HepG2 (cell line): ENCODE measurements at regions not wholly inside any gene's neighbourhood (a gene's known extent, or its start where the extent isn't known, plus 50 kb on each side); places are given as distances from the start of the nearest gene placed in this dataset.

ENCODE experiments used
- BHLHE40 ChIP-seq: IDR thresholded peaks from 2 replicates; pipeline ENCODE4 v1.6.1; 2011; ENCODE audit warnings: low read length, improper control_type of control experiment
- EZH2 ChIP-seq: conservative IDR thresholded peaks from 2 replicates; pipeline ENCODE4 v1.6.1; 2012; ENCODE audit warnings: mild to moderate bottlenecking, low read depth, low read length, moderate library complexity
- FOSL1 ChIP-seq: sonication (generic); formaldehyde crosslinking; IDR thresholded peaks from 2 replicates; pipeline ENCODE4 v1.9.0; 2021; ENCODE audit warnings: missing genetic modification reagents, borderline replicate concordance
- NFE2L1 ChIP-seq: sonication (generic); formaldehyde crosslinking; IDR thresholded peaks from 2 replicates; pipeline ENCODE4 v1.4.0; 2020; ENCODE audit warnings: missing genetic modification reagents, mild to moderate bottlenecking, borderline replicate concordance
- NFKBIZ ChIP-seq: IDR thresholded peaks from 2 replicates; pipeline ENCODE4 v1.6.1; 2018; ENCODE audit warnings: missing genetic modification reagents, missing compliant biosample characterization
- POLR2A ChIP-seq, 2 experiments: IDR thresholded peaks; 2 replicates each; pipeline ENCODE4 v1.6.1; 2011; ENCODE audit warnings: low read depth in 2 of 2, low read length in 2 of 2, mild to moderate bottlenecking in 1 of 2, moderate library complexity in 1 of 2; ENCODE audit not compliant: insufficient read depth in 1 of 2
- ZNF337 ChIP-seq: sonication (generic); formaldehyde crosslinking; IDR thresholded peaks from 2 replicates; pipeline ENCODE4 v1.5.1; 2020; ENCODE audit warnings: missing genetic modification reagents, low read depth, mild to moderate bottlenecking, borderline replicate concordance
- ZNF546 ChIP-seq: sonication (generic); formaldehyde crosslinking; conservative IDR thresholded peaks from 2 replicates; pipeline ENCODE4 v1.8.1; 2023; ENCODE audit warnings: mild to moderate bottlenecking, missing genetic modification reagents
- TF ChIP-seq, protein P1 (sequence below): sonication (generic); formaldehyde crosslinking; IDR thresholded peaks from 2 replicates; pipeline ENCODE4 v1.9.0; 2022; ENCODE audit warnings: missing genetic modification reagents, mild to moderate bottlenecking, borderline replicate concordance
- TF ChIP-seq, protein P2 (sequence below): sonication (generic); formaldehyde crosslinking; IDR thresholded peaks from 2 replicates; pipeline ENCODE4 v1.5.0; 2020; ENCODE audit warnings: mild to moderate bottlenecking, missing genetic modification reagents, moderate library complexity
- TF ChIP-seq, protein P3 (sequence below): conservative IDR thresholded peaks from 2 replicates; pipeline ENCODE4 v1.6.1; 2018; ENCODE audit warnings: missing genetic modification reagents
- TF ChIP-seq, protein P4 (sequence below), 2 experiments: sonication (generic) in 1 of 2; formaldehyde crosslinking in 1 of 2; IDR thresholded peaks; 2 replicates each; pipeline versions ENCODE4 v1.4.0 to v1.6.1; 2018 to 2020; ENCODE audit warnings: missing genetic modification reagents in 2 of 2, borderline replicate concordance in 1 of 2, low read depth in 1 of 2, mild to moderate bottlenecking in 1 of 2, missing biosample characterization in 1 of 2
- TF ChIP-seq, protein P5 (sequence below): sonication (generic); formaldehyde crosslinking; IDR thresholded peaks from 2 replicates; pipeline ENCODE4 v1.5.1; 2020; ENCODE audit warnings: mild to moderate bottlenecking, missing genetic modification reagents, moderate library complexity

DNA sequence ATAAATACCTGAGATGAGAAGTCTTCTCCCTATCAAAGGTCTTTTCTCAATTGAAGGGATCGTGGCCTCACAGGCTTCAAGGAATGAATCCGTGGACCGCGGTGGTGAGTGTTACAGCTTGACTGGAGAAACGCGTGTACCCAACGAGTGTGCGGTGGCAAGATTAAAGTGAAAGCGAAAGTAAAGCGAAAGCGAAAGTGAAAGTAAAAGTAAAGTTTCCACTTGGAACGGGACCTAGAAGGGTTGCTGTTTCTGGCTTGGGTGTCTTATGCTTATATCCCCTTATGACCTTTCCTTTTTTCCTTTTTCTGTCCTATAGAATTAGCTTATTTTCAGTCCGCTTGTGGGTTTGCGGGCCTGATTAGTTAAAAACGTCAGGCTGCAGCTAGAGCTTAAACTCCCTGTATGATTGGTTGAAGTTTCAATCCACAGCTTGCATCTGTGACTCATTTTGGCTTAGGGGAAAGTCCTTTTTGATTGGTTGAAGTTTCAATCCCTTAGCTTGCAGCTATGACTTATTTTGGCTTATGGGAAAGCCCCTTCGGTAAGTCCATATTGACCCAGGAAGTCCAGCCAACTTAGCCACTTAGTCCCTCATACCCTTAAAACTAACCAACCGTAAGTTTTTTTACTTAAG, 924.3 kb upstream of the CDH10 start:
- TF ChIP-seq, protein P1, sequence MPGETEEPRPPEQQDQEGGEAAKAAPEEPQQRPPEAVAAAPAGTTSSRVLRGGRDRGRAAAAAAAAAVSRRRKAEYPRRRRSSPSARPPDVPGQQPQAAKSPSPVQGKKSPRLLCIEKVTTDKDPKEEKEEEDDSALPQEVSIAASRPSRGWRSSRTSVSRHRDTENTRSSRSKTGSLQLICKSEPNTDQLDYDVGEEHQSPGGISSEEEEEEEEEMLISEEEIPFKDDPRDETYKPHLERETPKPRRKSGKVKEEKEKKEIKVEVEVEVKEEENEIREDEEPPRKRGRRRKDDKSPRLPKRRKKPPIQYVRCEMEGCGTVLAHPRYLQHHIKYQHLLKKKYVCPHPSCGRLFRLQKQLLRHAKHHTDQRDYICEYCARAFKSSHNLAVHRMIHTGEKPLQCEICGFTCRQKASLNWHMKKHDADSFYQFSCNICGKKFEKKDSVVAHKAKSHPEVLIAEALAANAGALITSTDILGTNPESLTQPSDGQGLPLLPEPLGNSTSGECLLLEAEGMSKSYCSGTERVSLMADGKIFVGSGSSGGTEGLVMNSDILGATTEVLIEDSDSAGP (CRISPR knock-in tag): no peak
- TF ChIP-seq, protein P2, sequence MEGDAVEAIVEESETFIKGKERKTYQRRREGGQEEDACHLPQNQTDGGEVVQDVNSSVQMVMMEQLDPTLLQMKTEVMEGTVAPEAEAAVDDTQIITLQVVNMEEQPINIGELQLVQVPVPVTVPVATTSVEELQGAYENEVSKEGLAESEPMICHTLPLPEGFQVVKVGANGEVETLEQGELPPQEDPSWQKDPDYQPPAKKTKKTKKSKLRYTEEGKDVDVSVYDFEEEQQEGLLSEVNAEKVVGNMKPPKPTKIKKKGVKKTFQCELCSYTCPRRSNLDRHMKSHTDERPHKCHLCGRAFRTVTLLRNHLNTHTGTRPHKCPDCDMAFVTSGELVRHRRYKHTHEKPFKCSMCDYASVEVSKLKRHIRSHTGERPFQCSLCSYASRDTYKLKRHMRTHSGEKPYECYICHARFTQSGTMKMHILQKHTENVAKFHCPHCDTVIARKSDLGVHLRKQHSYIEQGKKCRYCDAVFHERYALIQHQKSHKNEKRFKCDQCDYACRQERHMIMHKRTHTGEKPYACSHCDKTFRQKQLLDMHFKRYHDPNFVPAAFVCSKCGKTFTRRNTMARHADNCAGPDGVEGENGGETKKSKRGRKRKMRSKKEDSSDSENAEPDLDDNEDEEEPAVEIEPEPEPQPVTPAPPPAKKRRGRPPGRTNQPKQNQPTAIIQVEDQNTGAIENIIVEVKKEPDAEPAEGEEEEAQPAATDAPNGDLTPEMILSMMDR (CRISPR knock-in tag): no peak
- TF ChIP-seq EZH2 (no peak), ZNF337 (no peak), ZNF546 (CRISPR knock-in tag) (no peak), NFE2L1 (CRISPR knock-in tag) (no peak), NFKBIZ (CRISPR knock-in tag) (no peak), FOSL1 (CRISPR knock-in tag) (no peak), BHLHE40 (no peak), POLR2A (IDR thresholded peaks at IDR 0.05; ENCODE audit: insufficient read depth in 1 of 2, low read depth in 2 of 2, low read length in 2 of 2) (no peak)
- TF ChIP-seq, protein P3, sequence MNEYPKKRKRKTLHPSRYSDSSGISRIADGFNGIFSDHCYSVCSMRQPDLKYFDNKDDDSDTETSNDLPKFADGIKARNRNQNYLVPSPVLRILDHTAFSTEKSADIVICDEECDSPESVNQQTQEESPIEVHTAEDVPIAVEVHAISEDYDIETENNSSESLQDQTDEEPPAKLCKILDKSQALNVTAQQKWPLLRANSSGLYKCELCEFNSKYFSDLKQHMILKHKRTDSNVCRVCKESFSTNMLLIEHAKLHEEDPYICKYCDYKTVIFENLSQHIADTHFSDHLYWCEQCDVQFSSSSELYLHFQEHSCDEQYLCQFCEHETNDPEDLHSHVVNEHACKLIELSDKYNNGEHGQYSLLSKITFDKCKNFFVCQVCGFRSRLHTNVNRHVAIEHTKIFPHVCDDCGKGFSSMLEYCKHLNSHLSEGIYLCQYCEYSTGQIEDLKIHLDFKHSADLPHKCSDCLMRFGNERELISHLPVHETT: no peak
- TF ChIP-seq, protein P4, sequence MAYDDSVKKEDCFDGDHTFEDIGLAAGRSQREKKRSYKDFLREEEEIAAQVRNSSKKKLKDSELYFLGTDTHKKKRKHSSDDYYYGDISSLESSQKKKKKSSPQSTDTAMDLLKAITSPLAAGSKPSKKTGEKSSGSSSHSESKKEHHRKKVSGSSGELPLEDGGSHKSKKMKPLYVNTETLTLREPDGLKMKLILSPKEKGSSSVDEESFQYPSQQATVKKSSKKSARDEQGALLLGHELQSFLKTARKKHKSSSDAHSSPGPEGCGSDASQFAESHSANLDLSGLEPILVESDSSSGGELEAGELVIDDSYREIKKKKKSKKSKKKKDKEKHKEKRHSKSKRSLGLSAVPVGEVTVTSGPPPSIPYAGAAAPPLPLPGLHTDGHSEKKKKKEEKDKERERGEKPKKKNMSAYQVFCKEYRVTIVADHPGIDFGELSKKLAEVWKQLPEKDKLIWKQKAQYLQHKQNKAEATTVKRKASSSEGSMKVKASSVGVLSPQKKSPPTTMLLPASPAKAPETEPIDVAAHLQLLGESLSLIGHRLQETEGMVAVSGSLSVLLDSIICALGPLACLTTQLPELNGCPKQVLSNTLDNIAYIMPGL (CRISPR knock-in tag; IDR thresholded peaks at IDR 0.05; ENCODE audit: borderline replicate concordance in 1 of 2, low read depth in 1 of 2): no peak
- TF ChIP-seq, protein P5, sequence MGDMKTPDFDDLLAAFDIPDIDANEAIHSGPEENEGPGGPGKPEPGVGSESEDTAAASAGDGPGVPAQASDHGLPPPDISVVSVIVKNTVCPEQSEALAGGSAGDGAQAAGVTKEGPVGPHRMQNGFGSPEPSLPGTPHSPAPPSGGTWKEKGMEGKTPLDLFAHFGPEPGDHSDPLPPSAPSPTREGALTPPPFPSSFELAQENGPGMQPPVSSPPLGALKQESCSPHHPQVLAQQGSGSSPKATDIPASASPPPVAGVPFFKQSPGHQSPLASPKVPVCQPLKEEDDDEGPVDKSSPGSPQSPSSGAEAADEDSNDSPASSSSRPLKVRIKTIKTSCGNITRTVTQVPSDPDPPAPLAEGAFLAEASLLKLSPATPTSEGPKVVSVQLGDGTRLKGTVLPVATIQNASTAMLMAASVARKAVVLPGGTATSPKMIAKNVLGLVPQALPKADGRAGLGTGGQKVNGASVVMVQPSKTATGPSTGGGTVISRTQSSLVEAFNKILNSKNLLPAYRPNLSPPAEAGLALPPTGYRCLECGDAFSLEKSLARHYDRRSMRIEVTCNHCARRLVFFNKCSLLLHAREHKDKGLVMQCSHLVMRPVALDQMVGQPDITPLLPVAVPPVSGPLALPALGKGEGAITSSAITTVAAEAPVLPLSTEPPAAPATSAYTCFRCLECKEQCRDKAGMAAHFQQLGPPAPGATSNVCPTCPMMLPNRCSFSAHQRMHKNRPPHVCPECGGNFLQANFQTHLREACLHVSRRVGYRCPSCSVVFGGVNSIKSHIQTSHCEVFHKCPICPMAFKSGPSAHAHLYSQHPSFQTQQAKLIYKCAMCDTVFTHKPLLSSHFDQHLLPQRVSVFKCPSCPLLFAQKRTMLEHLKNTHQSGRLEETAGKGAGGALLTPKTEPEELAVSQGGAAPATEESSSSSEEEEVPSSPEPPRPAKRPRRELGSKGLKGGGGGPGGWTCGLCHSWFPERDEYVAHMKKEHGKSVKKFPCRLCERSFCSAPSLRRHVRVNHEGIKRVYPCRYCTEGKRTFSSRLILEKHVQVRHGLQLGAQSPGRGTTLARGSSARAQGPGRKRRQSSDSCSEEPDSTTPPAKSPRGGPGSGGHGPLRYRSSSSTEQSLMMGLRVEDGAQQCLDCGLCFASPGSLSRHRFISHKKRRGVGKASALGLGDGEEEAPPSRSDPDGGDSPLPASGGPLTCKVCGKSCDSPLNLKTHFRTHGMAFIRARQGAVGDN (CRISPR knock-in tag): no peak
